Mammary epithelial cell (primary cell): ENCODE measurements at regions not wholly inside any gene's neighbourhood (a gene's known extent, or its start where the extent isn't known, plus 50 kb on each side); places are given as distances from the start of the nearest gene placed in this dataset.

Experiments used
- EZH2 ChIP-seq: IDR thresholded peaks from 2 replicates; pipeline ENCODE4 v1.6.1; 2012; ENCODE audit warnings: low read length, inconsistent platforms, borderline replicate concordance
- TF ChIP-seq, protein P1 (sequence below), 2 donors: IDR thresholded peaks in 1 of 2; conservative IDR thresholded peaks in 1 of 2; 2 replicates each; pipeline ENCODE4 v1.5.1; 2011 to 2012; ENCODE audit warnings: inconsistent platforms in 2 of 2, low read length in 2 of 2, mild to moderate bottlenecking in 2 of 2, control low read depth in 1 of 2, low read depth in 1 of 2; ENCODE audit not compliant: insufficient read depth in 1 of 2; ENCODE audit errors: extremely low read depth in 1 of 2

DNA sequence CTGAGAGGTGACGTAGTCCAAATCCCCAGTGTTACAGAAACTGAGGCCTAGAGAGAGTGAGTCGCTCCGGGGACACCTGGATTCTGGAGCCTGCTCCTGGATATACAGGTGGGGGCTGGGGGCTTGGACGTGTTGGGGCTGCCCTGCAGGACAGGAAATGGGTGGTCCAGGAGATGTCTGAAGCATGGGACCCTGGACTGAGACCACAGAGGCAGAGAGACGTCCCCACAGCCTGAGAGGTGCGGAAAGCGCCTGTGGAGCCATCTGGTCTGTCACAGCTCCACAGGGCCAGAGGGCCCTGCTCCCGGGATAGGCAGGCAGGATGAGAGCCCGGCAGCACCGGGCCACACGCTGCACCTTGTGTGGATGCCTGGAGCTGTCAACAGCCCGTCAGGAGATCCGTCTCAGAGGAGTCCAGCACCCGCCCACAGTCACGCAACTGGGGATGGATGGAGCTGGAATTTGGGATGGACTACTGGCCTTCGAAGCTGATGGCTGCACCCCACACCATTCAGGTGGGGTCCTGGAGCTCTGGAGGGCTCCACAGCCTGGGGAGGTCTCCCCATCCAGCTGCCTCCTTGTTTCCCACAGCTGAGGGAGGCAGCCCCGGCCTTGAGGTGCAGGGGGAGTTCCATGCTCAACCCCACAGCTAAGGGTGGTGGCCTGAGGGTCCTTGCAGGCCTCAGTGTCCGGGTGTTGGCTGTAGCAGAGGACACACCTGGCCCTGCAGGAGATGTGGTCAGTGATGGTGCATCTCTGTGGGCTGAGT lies 303.0 kb downstream of the NDUFA10 start:
- TF ChIP-seq, protein P1, sequence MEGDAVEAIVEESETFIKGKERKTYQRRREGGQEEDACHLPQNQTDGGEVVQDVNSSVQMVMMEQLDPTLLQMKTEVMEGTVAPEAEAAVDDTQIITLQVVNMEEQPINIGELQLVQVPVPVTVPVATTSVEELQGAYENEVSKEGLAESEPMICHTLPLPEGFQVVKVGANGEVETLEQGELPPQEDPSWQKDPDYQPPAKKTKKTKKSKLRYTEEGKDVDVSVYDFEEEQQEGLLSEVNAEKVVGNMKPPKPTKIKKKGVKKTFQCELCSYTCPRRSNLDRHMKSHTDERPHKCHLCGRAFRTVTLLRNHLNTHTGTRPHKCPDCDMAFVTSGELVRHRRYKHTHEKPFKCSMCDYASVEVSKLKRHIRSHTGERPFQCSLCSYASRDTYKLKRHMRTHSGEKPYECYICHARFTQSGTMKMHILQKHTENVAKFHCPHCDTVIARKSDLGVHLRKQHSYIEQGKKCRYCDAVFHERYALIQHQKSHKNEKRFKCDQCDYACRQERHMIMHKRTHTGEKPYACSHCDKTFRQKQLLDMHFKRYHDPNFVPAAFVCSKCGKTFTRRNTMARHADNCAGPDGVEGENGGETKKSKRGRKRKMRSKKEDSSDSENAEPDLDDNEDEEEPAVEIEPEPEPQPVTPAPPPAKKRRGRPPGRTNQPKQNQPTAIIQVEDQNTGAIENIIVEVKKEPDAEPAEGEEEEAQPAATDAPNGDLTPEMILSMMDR (conservative IDR thresholded peaks at IDR 0.05 in 1 of 2, IDR thresholded peaks at IDR 0.05 in 1 of 2; ENCODE audit: extremely low read depth in 1 of 2, insufficient read depth in 1 of 2, low read depth in 1 of 2, low read length in 2 of 2): no peak
- no peak for TF ChIP-seq EZH2
